ENCODE measurements at regions not wholly inside any gene's neighbourhood (a gene's known extent, or its start where the extent isn't known, plus 50 kb on each side); places are given as distances from the start of the nearest gene placed in this dataset.

DNA sequence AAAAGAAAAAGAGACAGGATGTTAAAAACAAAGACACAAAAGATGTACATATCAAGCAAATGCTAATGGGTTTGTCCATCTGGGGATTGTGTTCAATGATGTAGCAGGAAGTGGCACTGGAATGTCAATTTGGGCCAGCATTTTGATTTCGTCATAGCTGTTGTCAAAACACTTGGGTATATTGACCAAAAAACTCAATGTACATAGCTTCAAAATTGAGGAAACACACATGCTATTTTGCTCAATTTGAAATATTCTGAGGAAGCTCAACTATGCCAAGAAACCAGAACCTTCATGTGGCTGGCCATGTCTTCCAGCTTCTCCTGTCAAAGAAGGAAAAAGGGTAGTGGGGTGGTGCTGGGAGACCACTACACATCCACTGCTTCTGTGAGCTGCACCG is 212.7 kb upstream of the GHITM start:
- Histone ChIP-seq H3K9me3 (ENCODE audit: severe bottlenecking) (no peaks in the 10 kb centered on the region), H3K4me1 (ENCODE audit: insufficient read depth, poor library complexity, severe bottlenecking) (no peaks in the 10 kb centered on the region), H3K27ac (ENCODE audit: poor library complexity, severe bottlenecking) (no peak overlapping the region), H3K36me3 (ENCODE audit: low read depth) (no peaks in the 10 kb centered on the region), H3K27me3 (ENCODE audit: insufficient read depth, poor library complexity, severe bottlenecking) (no peaks in the 10 kb centered on the region), H3K4me3 (ENCODE audit: severe bottlenecking) (no peak overlapping the region)
- TF ChIP-seq, protein P1, sequence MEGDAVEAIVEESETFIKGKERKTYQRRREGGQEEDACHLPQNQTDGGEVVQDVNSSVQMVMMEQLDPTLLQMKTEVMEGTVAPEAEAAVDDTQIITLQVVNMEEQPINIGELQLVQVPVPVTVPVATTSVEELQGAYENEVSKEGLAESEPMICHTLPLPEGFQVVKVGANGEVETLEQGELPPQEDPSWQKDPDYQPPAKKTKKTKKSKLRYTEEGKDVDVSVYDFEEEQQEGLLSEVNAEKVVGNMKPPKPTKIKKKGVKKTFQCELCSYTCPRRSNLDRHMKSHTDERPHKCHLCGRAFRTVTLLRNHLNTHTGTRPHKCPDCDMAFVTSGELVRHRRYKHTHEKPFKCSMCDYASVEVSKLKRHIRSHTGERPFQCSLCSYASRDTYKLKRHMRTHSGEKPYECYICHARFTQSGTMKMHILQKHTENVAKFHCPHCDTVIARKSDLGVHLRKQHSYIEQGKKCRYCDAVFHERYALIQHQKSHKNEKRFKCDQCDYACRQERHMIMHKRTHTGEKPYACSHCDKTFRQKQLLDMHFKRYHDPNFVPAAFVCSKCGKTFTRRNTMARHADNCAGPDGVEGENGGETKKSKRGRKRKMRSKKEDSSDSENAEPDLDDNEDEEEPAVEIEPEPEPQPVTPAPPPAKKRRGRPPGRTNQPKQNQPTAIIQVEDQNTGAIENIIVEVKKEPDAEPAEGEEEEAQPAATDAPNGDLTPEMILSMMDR (IDR thresholded peaks at IDR 0.05; ENCODE audit: poor library complexity, severe bottlenecking) = no peak
- ATAC-seq (ENCODE audit: low read depth) = no peak
- no peak for DNase-seq (ENCODE audit: low spot score)

- ATAC-seq (ENCODE audit: low read depth) = no peak
- no peak for DNase-seq (ENCODE audit: low spot score)
- Histone ChIP-seq H3K27me3 (ENCODE audit: insufficient read depth, poor library complexity, severe bottlenecking) (no peaks in the 10 kb centered on the region), H3K36me3 (ENCODE audit: low read depth) (no peaks in the 10 kb centered on the region), H3K4me1 (ENCODE audit: insufficient read depth, poor library complexity, severe bottlenecking) (no peaks in the 10 kb centered on the region), H3K4me3 (ENCODE audit: severe bottlenecking) (no peak overlapping the region), H3K9me3 (ENCODE audit: severe bottlenecking) (no peaks in the 10 kb centered on the region), H3K27ac (ENCODE audit: poor library complexity, severe bottlenecking) (no peak overlapping the region)
- TF ChIP-seq, protein P1 (IDR thresholded peaks at IDR 0.05; ENCODE audit: poor library complexity, severe bottlenecking) = no peak
These were observed 212.1 kb upstream of the GHITM start for GRCh38 chr10:83927166-83927565.

- H3K4me3 ChIP-seq (ENCODE audit: severe bottlenecking) = no peak overlapping the region
- H3K27me3 ChIP-seq (ENCODE audit: insufficient read depth, poor library complexity, severe bottlenecking) = no peaks in the 10 kb centered on the region
- TF ChIP-seq, protein P1 (IDR thresholded peaks at IDR 0.05; ENCODE audit: poor library complexity, severe bottlenecking) = no peak
- no peak for ATAC-seq (ENCODE audit: low read depth)
- no peak overlapping the region for H3K27ac ChIP-seq (ENCODE audit: poor library complexity, severe bottlenecking)
- no peaks in the 10 kb centered on the region for H3K4me1 ChIP-seq (ENCODE audit: insufficient read depth, poor library complexity, severe bottlenecking)
- no peak for DNase-seq (ENCODE audit: low spot score)
- no peaks in the 10 kb centered on the region for H3K9me3 ChIP-seq (ENCODE audit: severe bottlenecking)
- H3K36me3 ChIP-seq (ENCODE audit: low read depth) = no peaks in the 10 kb centered on the region
These were observed 209.9 kb upstream of the GHITM start for GRCh38 chr10:83929399-83929798.

- no peaks in the 10 kb centered on the region for H3K9me3 ChIP-seq (ENCODE audit: severe bottlenecking)
- H3K27ac ChIP-seq (ENCODE audit: poor library complexity, severe bottlenecking) = no peak overlapping the region
- no peaks in the 10 kb centered on the region for H3K4me1 ChIP-seq (ENCODE audit: insufficient read depth, poor library complexity, severe bottlenecking)
- TF ChIP-seq, protein P1 (IDR thresholded peaks at IDR 0.05; ENCODE audit: poor library complexity, severe bottlenecking) = no peak
- no peaks in the 10 kb centered on the region for H3K36me3 ChIP-seq (ENCODE audit: low read depth)
- ATAC-seq (ENCODE audit: low read depth) (no peak), DNase-seq (ENCODE audit: low spot score) (no peak)
- no peaks in the 10 kb centered on the region for H3K27me3 ChIP-seq (ENCODE audit: insufficient read depth, poor library complexity, severe bottlenecking)
- H3K4me3 ChIP-seq (ENCODE audit: severe bottlenecking) = no peak overlapping the region
These were observed 207.6 kb upstream of the GHITM start for GRCh38 chr10:83931669-83932068.

DNA sequence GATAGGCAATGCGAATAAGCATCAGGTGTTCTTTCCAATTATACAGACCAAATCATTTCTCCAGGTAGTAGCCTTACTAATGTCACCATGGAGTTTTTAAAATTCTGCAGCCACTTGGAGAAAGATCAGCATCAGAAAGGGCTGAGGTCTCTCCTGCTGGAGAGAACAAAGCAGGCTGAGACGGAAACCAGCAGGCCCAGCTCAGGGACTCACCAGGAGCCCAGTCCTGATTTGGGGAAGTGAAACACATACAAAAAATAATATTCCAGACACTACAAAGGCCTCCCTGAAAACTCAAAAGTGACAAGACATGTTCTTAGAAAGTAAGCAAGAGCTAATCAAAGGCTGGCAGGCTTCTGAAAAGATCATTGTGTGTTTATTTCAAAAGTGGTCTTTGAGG is 207.1 kb upstream of the GHITM start:
- no peak overlapping the region for H3K4me3 ChIP-seq (ENCODE audit: severe bottlenecking)
- H3K36me3 ChIP-seq (ENCODE audit: low read depth) = no peaks in the 10 kb centered on the region
- DNase-seq (ENCODE audit: low spot score) (no peak), ATAC-seq (ENCODE audit: low read depth) (no peak)
- TF ChIP-seq, protein P1 (IDR thresholded peaks at IDR 0.05; ENCODE audit: poor library complexity, severe bottlenecking) = no peak
- H3K27ac ChIP-seq (ENCODE audit: poor library complexity, severe bottlenecking) = no peak overlapping the region
- no peaks in the 10 kb centered on the region for H3K9me3 ChIP-seq (ENCODE audit: severe bottlenecking)
- H3K4me1 ChIP-seq (ENCODE audit: insufficient read depth, poor library complexity, severe bottlenecking) = no peaks in the 10 kb centered on the region
- H3K27me3 ChIP-seq (ENCODE audit: insufficient read depth, poor library complexity, severe bottlenecking) = no peaks in the 10 kb centered on the region

Data from RWPE2 (cell line).